ENCODE measurements at regions not wholly inside any gene's neighbourhood (a gene's known extent, or its start where the extent isn't known, plus 50 kb on each side); places are given as distances from the start of the nearest gene placed in this dataset.
"Not testable (repeated sequence)": the region's sequence is repeated elsewhere in the genome, so short reads cannot be mapped to it uniquely, and the experiment has no call there.

DNA sequence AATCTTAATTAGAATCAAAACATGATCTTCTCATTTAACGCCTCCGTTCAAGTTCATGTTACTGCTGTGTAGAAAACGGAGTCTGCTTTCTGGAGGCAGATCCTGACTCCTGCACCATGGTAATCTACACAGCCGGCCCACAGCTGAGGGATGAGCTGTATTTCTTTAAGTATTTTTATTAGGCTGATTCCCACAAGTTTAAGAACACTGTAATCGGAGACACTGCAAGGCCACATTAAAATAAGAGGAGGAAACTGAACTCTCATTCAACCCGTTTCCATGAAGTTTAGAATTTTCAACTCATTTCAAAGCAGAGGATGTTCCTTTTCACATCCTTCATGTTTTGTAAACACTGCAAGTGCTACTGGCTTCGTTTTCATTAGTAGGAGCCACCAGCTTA lies 372.2 kb downstream of the NFIB start:
- peak; percentile 52 for DNase-seq

DNA sequence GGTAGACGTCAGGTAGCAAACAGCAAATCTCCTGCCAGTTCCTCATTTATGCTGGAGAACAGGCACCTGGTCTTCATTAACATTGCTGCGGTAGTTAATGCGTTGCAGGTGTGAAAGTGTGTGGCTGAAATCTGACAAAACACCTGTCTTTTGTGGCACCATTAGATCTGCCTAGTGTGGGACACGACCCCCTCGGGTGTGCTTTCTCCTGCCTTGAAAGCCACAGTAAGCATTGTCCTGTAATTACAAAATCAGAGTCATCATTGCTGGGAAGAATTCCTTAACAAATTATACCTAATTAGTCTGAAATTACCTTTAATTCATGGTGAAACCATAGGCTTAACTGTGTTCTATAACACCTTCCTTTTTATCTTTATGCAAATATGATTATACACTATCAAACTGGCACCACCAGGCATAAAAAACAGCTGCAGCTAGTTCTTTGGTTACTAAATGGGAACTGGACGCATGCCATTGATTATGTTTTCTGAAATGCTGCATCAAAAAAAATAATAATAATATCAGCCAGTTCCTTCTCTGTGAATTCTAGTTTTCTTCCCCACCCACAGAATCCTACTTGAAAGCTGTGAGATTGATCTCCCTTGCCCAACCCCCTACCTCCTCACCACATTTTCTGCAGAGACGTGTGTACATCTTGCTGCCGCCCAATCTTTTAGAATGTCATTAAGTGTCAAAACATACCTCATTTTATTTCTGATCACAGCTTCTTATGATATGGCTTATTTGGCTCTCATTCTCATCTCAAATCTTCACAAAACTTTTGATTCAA lies 374.0 kb downstream of the NFIB start:
- DNase-seq, result no peak

DNA sequence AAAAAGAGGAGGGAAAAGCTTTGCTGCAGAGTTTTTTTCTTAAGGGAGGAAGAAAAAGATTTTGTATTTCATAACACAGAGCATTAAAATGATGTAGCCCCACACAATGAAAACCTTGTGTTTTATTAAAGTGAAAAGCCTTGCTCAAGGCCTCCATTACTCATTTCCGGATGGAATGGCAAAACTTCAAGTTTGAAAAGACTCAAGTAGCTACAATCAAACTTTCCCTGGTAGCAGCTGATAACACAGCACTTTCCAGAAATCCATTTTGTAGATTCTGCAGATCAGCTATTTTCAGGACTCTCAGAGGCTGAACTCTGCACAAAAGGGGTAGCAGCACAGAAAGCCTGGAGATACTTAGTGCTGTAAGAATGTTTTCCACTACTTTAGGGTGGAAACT lies 374.8 kb downstream of the NFIB start:
- no peak for DNase-seq

DNA sequence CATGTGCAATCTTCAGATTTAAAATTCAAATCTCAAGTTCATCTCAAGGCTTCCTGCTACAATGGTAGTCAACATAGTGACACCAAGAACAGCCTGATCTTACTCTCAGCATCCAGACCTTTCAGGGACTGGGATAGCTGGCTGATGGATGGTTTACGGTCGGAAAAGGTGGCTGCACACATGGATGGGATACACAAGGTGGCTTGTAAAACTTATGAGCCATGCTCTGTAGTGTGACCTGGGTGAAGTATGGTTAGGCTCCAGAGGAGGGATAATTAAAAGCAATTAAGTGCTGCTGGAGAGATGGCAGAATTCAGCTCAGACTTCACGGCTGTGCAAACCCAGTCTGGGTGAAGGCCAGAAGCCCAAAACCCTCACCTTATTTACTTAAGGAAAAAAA lies 379.5 kb downstream of the NFIB start:
- peak; percentile 73 for DNase-seq

DNA sequence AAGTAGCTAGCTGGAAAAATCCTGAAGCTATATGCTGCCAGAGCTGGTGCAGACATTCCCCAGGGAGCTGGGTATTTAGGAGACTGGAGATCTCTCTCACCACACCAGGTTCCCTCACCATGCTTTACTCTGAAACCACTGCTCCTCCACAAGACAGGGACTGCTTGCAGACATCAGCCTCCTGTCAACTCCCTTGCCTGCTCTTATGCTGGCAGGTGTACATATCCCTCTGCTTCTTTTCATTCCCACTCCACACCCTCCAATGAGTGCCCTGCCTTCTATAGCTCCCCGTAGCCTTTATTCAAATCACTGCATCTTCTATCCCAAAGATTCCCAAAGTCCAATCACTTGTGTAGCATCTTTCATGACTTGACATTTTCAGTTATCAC lies 380.7 kb downstream of the NFIB start:
- DNase-seq, result no peak

DNA sequence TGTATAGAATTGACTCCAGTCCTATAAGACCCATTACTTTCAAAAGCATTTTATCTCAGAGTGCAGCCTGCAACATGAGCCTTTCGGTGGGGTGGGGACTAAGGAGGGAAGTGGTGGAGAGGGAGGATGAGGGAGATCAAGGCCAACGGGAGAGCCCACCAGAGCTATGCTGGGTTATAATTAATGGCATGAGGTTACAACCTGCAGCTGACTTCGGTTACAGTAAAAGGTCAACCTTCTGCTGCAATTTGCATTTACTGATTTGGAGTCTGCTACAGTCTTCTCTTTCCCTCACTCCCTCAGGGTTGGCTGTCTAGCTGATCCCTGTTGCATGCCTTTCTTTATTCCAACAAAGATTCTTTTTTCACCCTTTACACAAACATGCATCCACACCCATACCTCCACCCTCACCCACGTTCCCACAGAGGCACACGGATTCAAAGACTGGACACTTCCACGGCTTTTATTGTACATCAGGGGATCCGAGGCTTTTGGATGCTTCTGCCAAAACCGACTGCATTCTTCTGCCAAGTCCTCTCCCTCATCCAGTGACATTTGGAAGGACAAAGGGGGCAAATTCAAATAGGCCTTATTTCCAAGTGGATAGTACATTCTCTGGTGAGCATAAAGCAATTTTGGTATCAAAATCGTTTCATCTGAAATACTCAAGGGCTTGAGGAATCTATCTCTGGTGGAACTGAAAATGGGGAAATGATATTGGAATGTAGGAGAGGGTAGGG lies 381.2 kb downstream of the NFIB start:
- DNase-seq, result peak; percentile 27

DNA sequence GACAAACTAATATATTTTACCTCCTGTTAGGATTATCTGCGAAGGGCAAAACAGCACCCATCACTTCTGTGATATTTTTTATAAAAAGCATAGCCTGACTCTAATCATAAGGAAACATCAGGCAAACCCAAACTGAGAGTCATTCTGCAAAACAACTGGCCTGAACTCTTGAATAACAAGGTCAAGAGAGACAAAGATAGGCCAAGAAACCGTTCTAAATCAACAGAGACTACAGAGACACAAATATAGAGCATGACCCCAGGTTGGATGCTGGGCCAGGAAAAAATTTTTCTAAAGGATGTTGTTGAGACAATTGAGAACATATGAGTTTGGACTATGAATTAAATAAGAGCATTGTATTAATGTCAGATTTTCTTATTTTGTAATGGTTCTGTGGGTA lies 384.9 kb downstream of the NFIB start:
- DNase-seq, result no peak

DNA sequence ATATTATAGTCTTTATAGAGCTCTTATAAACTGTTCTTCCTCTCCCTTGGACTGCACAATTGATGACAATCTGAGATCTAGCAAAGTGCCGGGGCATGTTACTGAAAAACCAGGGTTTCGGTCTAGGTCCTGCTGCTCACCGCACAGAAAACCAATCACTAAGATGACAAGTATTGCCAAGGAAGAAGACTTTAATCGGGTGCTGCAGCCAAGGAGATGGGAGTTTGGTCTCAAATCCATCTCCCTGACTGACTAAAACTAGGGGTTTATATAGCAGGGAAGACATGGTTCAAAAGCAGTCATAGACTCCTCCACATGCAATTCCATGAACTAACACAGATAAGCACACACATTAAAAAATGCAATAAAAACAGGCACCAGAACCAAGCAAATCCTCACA lies 390.6 kb downstream of the NFIB start:
- no peak for DNase-seq

DNA sequence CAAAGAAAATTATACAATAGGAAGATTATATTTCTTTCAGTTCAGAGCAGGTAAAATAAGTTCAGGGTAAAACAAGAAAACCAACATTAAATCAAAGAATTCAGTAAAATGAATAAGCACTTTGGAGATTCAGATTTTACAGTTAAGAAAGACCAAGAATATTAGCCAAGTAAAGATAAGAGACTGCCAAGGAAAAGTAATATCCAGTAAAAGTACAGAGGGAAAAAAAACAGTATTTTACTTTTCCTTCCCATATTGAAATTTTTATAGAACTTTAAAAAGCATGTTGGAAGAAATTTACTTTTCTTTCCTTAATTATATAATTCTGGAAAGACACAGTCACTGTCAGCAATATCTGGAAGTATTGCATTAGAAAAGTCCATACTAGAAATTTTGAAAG lies 393.4 kb downstream of the NFIB start:
- DNase-seq, result no peak

DNA sequence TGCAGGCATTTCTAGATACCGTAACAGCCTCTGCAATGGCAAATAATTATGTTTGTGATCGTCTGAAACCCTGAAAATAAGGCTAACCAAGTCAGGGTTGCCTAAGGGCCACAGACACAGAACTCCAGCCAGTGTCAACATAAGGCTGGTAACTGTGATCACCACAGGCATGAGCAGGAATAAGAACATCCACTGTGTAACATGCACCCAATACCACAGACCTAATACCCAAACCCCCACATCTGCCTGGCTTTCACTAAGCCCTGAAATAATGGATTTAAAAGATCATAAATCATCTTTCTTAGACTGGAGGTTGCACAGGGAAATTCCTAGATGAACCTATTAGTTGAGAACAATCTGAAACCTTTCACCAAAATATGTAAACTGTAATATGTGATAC lies 394.5 kb downstream of the NFIB start:
- no peak for DNase-seq

DNA sequence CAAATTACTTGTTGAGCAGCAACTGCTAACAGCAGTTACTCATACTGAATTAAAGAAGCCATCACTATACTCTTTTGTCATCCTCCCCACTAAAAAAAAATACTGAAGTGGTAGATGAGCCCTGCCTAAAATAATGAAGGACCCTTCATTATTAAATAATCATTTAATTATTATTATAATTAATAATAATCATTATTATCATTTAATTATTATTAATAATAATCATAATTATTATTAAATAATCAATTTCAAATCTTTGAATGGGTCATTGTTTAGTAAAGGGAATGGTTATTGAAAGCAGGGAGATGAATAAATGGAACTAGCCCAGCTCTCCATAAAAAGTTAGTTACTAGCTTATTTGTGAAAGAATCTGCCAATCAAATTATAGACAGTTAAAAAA lies 396.4 kb downstream of the NFIB start:
- DNase-seq, result no peak

DNA sequence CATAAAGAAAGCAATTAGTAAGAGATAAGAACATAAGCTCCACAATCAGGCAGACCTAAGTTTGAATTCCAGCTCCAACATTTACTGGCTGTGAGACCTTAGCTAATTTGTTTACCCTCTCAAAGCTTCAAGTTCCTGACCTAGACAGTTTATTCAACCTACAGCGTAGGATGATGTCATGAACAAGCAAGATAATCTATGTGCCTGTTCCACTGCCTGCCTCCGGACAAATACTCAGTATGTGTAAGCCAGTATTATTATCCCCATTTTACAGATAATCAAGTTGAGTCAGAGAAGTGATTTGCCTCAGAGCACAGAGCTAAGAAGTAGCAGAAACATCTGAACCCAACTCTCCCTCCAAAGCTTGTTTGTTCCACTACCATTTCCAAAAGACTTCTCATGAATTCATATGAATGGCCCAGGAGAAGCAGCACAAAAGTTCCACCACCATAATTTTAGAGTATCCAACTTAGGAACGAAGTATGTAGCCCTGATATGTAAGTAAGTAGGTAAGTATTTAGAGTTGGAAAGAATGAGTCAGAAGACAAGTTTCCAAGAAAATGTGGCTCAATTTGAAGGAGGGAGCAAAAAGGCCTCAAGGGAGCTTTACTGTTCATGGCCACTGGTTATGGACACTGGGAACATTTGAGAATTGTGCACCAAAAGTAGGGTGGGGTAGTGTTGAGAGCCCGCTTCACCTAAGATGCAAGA lies 398.2 kb downstream of the NFIB start:
- DNase-seq, result no peak

DNA sequence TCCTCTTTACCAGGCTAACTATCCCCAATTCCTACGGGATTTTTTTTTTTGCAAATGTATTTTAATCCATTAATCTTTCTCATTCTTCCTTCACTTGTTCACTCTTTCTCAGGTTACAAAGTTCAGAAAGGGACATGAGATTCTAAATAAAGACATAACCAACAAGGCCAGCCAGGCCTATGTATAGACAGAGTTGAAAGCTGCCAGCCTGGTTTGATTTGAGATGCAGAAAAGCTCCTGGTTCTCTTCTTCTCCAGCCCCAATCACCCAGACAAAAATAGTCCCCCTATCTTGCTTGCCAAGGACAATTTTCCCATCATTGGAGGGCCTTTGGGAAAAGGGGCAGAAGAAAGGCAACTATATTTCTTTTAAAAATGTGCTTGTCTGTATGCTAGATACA lies 398.8 kb downstream of the NFIB start:
- DNase-seq, result no peak

DNA sequence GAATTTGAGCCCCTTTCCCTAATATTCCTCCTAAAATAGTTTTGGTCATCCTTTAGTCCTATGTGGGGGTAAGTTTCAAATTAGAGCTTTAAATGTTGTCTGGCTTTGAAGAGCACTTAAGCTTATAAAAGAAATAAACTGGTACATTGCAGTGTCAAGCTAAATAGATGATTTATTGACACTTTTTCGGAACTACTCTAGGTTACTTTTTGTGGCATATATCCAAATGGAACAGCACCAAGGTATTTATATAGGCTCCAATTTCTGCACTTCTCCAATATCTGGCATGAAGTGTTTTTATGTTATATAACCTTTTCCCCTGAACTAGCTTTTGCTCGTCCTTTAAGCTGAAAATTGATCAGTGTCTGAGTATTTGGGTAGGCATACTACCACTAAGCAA lies 402.5 kb downstream of the NFIB start:
- no peak for DNase-seq

DNA sequence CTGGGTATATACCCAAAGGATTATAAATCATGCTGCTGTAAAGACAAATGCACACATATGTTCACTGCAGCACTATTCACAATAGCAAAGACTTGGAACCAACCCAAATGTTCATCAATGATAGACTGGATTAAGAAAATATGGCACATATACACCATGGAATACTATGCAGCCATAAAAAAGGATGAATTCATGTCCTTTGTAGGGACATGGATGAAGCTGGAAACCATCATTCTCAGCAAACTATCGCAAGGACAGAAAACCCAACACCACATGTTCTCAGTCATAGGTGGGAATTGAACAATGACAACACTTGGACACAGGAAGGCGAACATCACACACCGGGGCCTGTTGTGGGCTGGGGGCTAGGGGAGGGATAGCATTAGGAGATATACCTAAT lies 406.1 kb downstream of the NFIB start:
- not testable (repeated sequence) for DNase-seq

DNA sequence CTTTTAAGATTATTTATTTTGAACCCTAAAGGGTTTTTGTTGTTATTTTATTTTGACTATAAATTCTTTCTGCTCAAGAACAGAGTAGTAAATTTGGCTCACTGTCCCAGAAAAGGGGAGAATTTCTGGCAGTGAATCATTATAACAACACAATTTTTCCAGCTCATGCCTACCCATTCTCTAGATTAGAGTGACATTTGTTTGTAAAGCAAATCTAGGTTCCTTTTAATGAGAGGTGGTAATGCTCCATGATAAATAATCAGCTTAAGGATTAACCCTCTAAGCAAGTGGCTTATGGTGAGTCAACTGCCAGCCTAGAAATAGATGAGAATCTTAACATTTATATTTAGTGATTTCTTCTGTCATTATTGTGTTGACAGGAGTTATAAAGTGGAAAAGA lies 409.2 kb downstream of the NFIB start:
- DNase-seq, result no peak

DNA sequence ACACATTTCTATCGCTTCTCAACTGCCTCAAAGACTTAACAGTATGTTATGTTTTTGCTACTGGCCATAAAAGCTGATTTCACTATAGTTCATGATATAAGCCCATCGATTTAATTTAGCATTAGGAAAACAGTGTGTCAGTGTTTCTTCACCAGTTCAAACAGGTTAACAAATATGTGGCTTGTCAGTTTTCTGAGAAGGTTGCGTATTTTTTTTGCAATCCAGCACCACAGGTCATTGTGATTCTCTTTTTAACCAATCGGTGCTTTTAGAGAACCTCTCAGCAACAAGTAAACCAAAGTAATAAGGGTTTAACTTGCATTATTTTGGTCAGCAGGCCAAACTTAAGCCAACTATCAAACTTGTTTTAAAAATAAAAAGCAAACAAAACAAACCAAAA lies 409.6 kb downstream of the NFIB start:
- no peak for DNase-seq

DNA sequence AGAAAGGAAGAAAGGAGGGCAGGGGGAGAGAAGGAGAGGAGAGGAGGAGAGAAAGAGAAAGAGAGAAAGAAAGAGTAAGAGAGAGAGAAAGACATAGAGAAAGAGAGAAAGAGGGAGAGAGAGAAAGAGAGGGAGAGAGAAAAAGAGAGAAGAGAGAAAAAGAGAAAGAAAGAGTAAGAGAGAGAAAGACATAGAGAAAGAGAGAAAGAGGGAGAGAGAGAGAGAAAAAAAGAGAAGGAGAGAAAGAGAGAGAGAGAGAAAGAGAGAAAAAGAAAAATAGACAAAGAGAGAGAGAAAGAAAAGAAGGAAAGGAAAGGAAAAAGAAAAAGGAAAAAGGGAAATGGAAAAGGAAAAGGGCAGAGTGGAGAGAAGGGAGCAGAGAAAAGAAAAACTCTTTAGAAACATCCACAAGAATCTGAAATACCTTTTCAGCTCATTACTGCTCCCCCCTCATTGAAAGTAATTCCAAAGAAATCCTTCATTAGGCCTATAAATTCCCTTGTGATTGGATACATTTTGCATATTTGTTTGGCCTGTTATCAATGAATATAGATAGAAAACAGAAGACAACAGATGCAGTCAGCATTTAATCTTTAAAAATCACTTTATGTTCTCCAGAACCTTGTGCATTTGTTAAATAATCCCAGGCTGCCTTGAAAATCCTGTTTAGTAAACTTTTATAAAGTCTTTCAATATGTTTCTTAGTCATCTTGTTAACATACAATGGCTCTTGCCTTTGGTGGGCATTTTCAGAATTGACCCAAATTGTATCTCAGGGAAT lies 411.5 kb downstream of the NFIB start:
- DNase-seq, result no peak

DNA sequence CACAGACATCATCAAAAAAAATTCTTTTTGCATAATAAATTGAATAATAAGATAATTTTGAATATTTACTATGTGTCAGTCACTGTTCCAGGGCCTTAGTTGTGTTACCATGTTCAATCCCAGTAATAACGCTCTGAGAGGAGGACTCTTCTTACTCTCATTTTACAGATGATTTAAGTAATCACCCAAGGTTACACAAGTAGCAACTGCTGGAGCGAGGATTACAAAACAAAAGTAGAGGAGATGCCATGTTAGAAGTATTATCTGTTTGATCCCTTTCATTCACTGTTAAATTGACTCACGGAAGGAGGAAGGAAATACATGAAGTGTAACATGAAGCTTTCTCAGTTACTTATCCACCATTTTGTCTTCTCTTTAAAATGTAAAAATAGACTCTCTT lies 412.8 kb downstream of the NFIB start:
- DNase-seq, result no peak

DNA sequence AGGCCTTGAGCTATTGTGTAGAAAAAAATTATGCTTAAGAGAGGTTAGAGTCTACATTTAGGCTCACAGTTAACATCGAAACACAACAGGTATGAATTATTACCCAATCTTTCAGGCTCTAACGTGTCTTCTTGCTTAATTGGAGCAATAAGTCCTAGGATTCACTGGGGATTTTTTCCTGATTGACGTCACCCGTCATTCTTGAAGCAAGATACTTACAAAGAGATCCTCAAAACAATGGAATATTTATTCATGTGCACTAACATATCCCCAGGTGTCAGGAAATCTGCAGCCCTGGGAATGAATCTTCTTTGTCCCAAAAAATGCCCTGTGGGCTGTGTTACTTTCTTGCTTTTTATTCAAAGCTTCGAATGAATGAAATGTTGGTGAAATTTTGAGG lies 413.5 kb downstream of the NFIB start:
- DNase-seq, result no peak

DNA sequence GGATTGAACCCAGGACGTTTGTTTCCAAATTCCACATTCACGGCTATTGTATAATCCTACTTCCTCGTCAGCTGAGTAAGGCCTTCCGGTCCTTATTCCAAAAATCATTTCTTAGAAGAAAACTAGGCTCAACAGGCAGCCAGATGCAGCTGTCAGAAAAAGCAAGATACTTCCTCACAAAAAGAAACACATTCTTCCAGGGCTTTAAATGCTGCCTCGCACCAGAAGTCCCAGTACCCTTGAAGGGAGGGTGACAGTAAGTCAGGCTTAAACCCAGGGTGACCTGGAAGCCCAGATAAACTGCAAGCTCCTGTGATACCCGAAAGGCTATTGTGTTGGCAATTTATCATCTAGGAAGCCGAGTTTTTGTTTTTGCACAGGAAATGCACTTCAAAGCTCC lies 414.0 kb downstream of the NFIB start:
- peak; percentile 23 for DNase-seq

DNA sequence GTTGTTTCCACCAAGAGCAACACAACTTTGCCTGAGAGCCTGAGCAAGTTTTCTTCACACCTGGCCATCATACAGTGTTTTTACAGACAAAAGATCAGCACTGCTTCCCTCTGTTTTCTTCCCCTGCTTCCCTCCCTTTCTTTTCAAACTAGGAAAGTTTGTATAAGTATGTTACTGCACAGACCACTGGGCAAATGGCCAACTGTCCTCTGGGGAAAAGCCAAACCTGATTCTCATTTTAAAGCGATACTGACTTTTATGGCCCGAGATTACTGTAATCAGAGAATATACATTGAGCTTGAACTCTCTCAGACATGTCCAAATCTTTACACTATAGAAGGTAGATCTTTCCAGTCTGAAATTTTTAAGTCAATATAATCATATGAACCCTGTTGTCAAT lies 415.0 kb downstream of the NFIB start:
- peak; percentile 28 for DNase-seq

Measured in renal pelvis (tissue), 1 donor.